MM.1S (cell line): ENCODE measurements at regions not wholly inside any gene's neighbourhood (a gene's known extent, or its start where the extent isn't known, plus 50 kb on each side); places are given as distances from the start of the nearest gene placed in this dataset.

Experiments used
- CTCF ChIP-seq: fragments of 300-600 bp; sonication (generic); IDR thresholded peaks from 2 replicates; pipeline ENCODE4 v1.5.1; 2016; ENCODE audit warnings: antibody characterized with exemption, low read length, mixed read lengths
- EZH2 ChIP-seq: fragments of 300-600 bp; sonication (generic); optimal IDR thresholded peaks from 2 replicates; pipeline ENCODE3; 2017; ENCODE audit warnings: low read depth, mild to moderate bottlenecking, antibody characterized with exemption, low read length, mixed read lengths
- EZH2phosphoT487 ChIP-seq: fragments of 300-600 bp; sonication (generic); IDR thresholded peaks from 2 replicates; pipeline ENCODE4 v1.6.1; 2018; ENCODE audit warnings: antibody characterized with exemption, low read length

GRCh38 chr2:236321415-236321814 lies 57.2 kb upstream of the ASB18 start:
- TF ChIP-seq CTCF (no peak), EZH2 (no peak), EZH2phosphoT487 (no peak)
